Activated CD4-positive, CD25-positive, alpha-beta regulatory T cell (primary cell): ENCODE measurements at regions not wholly inside any gene's neighbourhood (a gene's known extent, or its start where the extent isn't known, plus 50 kb on each side); places are given as distances from the start of the nearest gene placed in this dataset.
"Not testable (repeated sequence)": the region's sequence is repeated elsewhere in the genome, so short reads cannot be mapped to it uniquely, and the experiment has no call there.

Source experiments
- DNase-seq, 4 experiments: peaks; one replicate each; lab custom pipeline; 2025; lab: John Stamatoyannopoulos, UW

DNA sequence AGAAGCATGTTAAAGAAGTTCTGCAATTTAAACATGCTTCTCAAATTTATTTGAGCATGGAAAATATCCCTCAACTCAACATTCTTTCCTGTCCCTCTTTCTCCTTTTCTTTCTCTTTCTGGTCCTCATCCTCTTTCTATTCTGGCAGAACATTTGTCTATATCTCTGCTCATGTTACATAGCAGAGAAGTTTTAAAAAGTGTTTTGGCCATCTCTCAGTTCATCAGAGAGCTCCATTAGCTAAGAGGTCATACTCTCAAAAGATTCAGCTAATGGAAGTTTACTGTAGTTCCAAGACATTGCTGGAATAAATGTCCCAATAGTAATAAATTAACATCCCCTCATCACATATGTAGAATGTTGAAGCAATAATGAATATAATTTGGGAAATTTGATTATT lies 53.5 kb downstream of the XCL2 start:
- DNase-seq: no peak

DNA sequence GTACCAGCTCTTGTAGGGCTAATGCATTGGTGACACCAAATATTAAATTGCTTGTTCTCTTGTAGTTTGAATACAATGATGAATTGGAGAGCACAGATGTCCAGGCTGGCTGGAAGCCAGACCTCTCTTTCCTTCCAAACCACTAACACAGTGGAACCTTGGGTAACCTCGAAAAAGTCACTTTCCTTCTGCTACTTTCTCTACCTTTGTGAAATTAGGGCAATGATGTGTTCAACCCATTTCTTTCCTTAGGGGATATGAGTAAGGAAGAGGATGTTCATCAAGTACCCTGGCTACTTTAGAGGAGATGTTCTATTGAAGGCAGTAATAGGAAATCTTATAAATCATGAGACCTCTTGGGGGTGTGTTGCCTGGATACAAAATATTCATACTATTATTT lies 55.7 kb downstream of the XCL2 start:
- DNase-seq: no peak

DNA sequence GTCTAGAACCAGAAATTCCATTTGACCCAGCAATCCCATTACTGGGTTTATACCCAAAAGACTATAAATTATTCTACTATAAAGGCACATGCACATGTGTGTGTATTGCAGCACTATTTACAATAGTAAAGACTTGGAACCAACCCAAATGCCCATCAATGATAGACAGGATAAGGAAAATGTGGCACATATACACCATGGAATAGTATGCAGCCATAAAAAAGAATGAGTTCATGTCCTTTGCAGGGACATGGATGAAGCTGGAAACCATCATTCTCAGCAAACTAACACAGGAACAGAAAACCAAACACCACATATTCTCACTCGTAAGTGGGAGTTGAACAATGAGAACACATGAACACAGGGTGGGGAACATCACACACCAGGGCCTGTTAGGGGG lies 57.0 kb downstream of the XCL2 start:
- DNase-seq: not testable (repeated sequence)

DNA sequence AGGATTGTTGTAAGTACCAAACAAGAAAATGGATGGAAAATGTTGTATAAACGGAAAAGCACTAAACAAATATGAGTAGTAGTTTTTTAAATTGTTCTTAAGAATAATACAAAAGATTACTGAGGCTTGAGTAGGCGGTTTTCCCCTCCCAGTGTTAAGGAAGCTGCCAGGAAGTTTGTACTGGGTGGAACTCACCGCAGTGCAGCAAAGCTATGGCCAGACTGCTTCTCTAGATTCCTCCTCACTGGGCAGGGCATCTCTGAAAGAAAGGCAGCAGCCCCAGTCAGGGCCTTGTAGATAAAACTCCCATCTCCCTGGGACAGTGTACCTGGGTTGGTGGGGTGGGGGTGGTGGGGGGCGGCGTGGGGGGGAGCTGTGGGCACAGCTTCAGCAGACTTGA lies 58.7 kb downstream of the XCL2 start:
- no peak for DNase-seq

DNA sequence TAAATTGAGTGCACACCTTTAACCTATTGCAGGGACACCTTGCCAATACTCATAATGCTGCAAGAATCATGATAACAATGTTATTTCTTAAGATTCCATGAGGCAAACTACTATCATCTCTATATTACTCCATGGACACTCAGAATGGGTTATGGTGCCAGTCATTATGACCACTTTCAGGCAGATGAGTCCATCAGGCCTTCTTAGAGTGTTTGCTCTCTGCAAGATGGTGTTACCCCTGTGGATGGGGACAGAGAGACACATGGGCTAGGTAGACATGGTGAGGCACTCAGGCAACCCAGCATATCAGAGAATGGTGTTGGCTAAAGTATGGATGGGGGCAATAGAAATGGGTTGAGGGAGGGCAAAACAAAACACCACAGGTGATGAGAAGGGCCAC lies 59.7 kb downstream of the XCL2 start:
- no peak for DNase-seq

DNA sequence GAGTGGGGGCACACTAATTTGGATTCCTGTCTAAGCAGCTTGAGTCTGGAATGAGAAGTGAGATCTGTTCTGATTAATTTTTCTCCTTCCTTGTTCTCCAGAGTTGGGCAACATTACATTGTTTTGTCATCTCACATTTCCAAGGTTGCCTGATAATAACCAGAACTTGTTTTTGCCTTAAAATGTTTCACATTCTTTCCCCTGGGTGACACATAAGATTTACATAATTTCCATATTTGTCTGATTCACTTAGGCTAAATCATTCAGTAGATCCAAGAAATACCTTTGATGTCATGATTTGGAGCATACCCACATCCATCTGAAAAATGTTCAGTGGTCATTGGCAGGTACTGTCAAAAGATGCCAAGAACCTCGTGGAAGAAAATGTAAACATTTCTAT lies 60.3 kb downstream of the XCL2 start:
- no peak for DNase-seq

DNA sequence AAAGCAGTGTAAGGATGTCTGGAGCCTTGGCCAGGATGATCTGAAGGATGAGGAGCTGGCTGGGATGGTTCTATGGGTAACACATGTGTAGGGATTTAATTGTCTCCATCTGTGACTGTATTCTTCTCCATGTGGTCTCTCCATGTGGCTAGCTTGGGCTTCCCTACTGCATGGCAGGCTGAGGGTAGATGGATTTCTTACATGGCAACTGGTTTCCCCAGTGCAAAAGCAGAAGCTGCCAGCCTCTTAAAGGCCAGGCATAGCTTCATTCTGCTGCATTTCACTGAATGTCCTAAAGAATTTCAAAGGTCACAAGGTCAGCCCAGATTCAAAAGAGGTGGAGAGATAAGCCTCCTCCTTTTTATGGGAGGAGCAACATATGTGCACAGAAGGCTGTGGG lies 61.7 kb downstream of the XCL2 start:
- DNase-seq: no peak

DNA sequence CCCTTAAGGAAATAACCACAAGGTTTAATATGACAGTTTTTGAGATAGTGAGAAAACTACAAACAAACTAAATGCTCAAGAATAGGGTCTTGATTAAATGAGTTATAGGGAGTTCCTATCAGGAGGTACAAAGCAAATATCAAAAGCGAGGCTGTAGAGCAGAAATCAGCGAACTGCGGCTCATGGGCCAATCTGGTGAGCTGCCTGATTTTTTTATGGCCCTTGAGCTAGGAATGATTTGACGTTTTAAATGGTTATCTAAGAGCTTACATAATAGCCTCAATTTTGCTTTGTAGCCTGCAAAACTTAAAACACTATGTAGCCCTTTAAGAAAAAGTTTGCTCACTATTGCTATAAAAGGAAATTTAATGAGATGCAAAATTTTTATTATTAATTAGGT lies 62.2 kb downstream of the XCL2 start:
- DNase-seq: no peak

DNA sequence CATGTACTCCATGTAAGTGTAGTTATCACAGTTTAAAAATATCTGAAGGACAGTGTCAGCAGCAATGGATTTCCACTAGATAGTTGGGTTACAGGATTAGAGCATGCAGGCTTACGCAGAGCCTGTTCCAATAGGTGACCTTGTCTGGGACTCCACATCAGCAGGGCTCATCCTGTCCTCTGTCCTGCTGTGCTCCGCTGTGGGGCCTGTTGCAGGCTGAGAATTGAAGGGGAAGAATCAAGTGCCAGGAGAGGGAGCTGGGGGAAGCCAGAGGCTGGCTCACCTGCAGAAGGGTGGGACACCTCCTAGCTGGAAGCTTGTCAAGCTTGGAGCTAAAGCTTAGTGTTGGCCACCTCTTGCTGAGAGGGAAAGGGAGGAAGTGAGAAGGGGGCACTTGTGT lies 62.8 kb downstream of the XCL2 start:
- no peak for DNase-seq

DNA sequence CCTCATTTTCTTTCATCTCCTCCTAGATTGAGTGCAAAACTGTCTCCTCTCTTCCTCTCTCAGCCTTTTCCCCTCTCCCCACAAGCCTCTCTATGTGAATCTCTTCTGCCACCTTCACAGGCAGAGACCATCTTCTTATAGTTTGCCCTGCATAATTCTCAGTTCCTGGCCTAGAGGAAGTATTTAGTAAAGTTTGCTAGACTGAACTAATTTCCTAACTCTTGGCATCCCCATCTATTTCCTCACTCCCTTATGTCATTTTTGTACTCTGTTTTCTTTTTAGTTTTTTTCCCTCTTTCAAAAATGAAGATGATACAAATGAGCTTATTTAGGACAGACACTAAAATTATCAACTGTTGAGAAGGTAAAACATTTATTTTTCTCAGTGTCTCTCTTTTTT lies 66.0 kb downstream of the XCL2 start:
- DNase-seq: no peak

DNA sequence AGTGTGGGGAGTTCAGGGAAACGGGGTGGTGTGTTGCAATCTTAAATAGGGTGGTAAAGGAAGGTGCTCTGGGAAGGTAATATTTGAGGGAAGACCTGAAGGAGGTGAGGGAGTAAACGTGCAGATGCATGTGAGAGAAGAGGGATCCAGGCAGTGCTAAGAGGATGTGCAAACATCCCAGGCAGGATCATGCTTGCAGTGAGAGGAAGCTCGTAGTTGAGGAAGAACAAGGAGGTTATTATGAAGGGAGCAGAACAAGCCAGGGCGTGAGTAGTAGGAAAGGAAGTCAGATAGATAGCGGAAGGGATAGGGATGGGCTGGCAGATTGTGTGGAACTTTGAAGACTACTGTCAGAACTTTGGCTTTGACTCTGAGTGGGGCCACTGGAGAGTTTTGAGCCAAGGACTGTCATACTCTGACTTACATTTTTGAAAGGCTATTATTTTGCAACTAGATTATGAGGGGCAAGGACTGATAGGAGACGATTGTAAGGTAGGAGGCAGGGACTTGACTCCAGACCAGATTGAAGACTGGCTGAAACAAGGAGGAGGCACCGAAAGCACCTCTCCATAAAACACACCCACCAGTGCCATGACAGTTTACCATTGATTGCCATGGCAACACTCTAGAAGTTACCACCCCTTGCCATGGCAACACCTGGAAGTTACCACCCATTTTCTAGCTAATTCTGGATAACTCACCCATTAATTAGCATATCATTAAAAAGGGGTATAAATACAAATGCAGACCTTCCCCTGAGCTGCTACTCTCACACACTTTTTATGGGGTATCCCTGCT lies 67.0 kb downstream of the XCL2 start:
- no peak for DNase-seq

DNA sequence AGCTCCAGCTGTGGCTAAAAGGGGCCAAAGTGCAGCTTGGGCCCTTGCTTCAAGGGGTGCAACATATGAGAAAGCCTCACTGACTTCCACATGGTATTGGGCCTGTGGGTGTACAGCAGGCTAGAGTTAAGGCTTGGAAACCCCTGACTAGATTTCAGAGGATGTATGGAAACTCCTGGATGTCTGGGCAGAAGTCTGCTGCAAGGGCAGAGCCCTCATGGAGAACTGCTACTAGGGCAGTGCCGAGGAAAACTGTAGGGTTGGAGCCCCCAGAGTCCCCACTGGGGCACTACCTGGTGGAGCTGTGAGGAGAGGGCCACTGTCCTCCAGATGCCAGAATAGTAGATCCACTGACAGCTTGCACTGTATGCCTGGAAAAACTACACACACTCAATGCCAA lies 69.5 kb downstream of the XCL2 start:
- no peak for DNase-seq

DNA sequence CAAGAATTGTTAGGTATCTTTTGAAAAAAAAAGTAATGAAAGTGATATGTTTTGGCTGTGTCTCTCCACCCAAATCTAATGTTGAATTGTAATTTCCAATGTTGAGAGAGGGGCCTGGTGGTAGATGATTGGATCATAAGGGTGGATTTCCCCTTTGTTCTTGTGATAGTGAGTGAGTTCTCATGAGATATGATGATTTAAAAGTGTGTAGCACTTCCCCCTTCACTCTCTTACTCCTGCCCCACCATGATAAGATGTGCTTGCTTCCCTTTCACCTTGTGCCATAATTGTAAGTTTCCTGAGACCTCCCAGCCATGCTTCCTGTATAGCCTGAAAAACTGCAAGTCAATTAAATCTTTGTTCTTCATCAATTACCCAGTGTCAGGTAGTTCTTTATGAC lies 70.7 kb downstream of the XCL2 start:
- no peak for DNase-seq

DNA sequence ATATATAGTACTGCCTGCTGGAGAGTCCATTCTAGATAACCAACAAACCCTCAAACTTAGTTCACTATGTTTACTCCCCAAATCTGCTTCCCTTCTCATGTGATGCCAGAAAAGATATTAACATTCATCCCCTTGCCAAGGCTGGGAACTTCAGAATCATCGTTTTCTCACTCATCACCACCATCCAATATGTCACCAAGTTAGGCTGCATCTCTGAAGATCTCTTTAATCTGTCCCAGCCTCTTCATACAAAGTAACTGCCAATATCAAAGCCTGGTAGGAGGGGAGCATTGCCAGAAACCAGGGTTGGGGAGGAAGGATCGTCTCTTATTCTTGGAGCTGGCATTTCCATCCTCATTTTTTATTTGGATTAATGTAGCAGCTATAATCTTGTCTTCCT lies 71.6 kb downstream of the XCL2 start:
- no peak for DNase-seq

DNA sequence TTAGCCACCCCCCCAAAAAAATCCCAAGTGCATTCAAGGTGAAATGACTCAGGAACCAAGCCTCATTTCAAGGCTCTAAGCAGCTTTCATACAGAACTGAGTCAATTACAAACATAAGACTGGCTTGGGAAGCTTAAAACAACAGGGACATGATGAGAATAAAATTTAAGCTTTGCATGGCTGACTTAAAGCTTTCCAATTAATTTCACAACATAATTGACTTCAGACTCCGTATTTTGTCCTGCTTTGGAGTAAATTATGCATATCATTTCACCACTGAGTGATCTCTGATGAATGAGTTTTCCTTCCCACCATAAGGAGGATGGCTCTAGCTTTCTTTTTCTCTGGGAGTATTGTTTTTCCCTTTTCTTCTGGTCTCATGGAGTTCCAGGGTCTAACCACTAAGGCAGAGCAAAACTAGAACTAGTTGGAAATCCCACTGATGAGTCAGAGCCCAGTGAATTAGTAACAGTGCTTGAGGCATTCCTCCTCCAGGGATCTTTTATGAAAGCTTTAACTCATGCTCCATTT lies 72.8 kb downstream of the XCL2 start:
- DNase-seq: no peak

DNA sequence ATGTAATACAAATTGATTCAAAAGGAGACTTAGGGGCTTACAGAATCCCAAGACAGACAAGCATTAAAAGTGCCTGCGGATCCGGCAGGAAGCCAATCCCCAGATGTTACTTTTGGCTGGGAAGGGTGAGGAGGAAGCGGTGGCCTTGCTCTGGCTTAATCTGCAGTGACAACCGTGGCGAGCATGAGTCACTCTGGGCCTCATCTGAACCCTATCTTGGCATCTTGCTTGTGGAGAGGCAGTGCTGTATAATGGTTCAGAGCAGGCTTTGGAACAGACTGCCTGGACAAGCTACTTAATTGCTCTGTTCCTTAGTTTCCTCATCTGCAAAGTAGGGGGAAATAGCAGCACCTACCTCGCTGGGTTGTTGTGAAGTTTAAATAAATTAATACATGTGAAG lies 74.1 kb downstream of the XCL2 start:
- no peak for DNase-seq

DNA sequence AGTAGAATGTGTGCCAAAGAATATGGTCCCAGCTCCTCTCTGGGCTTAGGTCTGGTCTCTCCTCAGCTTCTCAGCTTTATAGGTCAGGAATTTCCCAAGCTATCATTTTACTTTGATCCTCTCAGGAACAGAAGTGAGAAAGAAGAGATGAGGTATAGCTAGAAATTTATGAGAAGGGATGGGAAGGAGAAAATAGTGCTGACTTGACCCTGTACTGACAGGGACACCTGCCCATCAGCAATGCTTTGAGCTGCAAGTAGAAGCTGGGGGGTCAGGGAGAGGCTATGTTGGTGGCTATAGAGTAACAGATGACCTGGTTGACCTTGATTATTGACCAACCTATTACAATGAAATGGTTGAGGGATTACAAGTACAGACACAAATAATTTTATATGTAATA lies 75.0 kb downstream of the XCL2 start:
- no peak for DNase-seq

DNA sequence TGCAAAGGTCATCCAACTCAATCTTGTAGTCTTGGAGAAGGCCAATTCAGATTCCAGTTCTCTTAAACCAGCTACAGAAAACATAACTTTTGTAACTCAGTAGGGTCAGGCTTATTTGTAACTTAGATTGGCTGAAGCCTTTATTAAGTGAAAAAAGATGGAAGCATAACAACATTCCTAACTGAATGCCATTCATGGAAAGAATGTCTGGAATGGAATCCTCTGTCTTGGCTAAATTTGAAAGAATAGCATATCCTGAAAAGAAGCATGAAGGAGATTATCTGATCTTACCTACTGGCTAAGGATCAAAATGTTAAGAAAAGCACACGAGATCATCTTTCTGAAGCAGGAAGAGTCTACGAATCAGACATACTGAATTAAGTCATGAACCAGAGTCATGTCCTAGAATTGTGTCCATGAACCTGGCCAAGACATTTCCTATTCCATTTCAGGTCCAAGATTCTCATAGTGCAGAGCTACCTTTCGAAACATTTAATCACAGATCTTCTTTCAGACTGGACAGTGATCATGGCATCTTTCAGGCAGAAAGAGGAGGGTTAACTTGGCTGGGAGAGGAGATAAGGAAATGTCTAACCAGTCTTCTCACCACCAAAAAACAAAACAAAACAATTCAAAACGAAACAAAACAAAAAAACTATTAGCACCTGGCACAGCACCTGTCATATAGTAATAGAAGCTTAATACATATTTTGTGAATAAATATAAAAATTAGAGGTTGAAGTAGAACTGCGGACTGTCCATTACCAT lies 75.6 kb downstream of the XCL2 start:
- DNase-seq: no peak

DNA sequence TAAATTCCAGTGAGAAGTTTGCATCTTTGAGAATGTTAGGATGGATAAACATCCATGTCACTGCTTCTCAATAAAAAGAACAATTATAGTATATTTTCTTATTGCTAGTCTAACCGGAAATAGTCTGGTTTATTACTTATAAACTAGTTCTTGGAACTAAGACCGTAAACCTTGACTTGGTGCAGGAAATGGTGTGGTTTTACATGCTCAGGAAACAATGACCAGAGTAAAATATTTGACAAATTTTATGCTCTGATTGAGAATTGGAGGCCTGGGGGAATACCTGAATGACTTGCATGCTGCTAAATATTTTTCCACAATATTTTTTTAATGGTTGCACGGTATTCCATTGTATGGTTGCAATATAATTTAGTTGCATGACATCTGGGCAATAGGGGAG lies 76.3 kb downstream of the XCL2 start:
- DNase-seq: no peak

DNA sequence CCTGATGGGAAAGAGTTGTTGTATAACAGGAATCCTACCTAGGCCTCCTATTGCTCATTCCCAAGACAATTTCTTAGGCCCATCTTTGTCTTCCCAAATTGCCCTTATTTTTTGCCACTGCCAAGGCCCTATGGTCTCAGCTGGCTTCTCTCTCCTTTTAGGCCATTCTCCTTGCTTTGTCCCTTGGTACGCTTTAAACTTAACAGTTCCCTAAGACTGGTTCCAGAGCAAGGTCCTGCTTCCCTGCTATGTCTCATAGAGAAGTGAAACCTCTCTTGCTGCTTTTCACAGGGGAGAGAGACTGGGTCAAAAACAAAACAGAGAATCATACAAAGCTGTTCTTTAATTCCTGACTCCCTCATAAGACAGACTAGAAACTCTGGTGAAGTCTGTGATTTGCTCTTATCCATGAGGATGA lies 77.1 kb downstream of the XCL2 start:
- DNase-seq: no peak

DNA sequence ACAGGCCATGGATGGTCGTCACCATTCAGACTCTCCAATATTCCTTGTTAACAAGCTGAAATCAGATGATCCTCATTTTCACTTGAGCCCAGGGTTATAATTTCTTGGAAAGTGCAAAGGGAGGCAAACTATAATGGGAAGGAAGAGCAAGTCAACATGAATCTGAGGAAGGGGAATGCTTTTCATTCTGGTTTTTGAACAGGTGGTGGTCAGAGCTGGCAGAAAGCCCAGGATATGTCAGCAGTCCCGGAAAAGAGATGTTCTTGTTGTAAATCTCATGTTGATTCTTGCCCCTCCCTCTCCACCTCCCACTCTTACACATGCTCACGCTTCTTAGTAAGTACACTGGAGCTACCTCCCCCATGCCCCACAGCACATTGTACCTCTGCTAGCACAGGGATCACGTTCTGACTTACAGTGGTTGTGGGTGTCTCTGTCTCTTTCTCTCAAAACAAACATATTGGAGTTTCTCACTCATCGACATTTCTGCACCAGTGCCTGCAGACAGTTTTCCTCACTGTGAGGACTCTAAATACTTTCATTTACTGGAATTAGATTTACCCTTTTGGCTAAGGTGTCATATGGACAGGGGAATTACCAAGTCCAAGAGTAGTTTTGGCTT lies 77.6 kb downstream of the XCL2 start:
- no peak for DNase-seq

DNA sequence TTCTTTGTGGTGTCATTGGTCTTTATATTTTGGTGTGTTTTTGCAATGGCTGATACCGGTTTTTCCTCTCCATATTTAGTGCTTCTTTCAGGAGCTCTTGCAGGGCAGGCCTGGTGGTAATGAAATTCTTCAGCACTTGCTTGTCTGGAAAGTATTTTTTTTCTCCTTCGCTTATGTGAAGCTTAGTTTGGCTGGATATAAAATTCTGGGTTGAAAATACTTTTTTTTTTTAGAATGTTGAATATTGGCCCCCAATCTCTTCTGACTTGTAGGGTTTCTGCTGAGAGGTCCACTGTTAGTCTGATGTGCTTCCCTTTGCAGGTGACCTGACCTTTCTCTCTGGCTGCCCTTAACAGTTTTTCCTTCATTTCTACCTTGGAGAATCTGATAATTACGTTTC lies 82.7 kb downstream of the XCL2 start:
- DNase-seq: not testable (repeated sequence)

DNA sequence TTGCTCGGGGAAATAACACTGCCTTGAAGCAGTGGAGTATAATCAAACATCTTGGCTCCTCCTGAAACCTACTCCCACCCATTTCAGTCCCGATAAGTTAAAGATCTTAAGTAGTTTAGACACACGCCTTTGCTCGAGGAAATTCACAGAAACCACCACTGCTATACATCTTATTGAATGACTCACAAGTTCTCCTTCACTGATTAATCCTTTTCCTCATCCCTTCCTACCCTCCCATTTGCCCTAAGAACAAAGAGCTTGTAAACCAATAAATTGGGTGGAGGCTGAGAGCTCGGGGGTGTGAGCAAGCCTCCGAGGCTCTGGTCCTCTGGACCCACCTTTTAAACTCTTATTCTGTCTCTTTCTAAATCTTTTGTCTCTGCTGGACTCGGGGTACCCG lies 86.5 kb downstream of the XCL2 start:
- not testable (repeated sequence) for DNase-seq
